Stimulated activated CD8-positive, alpha-beta memory T cell treated with anti-CD3 and anti-CD28 coated beads, Interleukin-2, amount 100 ng/mL, for 1 hour (primary cell): ENCODE measurements at regions not wholly inside any gene's neighbourhood (a gene's known extent, or its start where the extent isn't known, plus 50 kb on each side); places are given as distances from the start of the nearest gene placed in this dataset.
"Not testable (repeated sequence)": the region's sequence is repeated elsewhere in the genome, so short reads cannot be mapped to it uniquely, and the experiment has no call there.

Experiments used
- DNase-seq, 2 donors: peaks; one replicate each; pipeline ENCODE4 v3.0.0-alpha.2; 2020; ENCODE audit warnings: low read depth in 2 of 2

GRCh38 chr1:5686925-5687706 is 305.1 kb downstream of the NPHP4 start:
- DNase-seq, result no peak

DNA sequence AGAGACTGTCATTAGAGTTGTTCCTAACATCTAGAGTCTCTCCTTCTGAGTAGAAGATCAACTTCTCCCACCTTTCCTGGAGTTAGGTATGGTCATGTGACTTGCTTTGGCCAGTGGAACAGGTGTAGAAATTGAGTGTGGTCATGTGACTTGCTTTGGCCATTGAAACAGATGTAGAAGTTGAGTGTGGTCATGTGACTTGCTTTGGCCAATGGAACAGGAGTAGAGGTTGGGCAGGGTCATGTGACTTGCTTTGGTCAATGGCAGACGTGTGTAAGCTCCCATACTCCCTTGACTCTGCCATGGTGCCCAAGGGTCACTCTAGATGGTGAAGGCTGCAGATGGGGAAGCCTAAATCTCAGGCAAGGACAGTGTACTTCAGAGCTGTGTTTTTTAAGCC is 306.0 kb downstream of the NPHP4 start:
- no peak for DNase-seq

DNA sequence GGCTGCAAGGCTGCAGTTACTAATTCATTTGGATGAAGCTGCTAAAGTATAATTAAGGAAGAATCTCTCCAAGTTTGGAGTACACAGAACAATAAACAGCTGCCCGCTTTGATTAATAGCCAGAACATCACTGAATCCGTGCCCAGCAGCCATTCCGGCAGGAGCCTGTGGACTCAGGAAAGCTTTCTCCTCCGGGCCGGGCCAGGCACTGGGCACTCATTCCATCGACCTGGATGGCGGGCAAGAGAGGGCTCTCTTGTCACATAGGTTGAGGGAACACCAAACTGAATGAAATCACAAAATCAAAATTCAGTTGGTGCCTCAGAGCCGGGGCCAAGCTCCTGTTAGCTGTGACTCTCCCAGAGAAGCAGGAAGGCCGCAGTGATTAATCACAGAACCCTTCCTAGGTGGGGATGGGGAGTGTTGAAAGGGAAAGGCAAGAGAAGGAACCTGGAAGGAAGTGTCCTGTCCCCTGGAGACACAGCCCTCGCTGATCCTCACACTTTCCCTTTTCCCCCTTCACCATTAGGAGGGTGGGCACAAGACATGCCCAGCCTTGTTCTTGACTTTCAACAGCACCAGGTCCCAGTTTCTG is 306.7 kb downstream of the NPHP4 start:
- no peak for DNase-seq

GRCh38 chr1:5684791-5685190 is 307.4 kb downstream of the NPHP4 start:
- DNase-seq, result no peak

GRCh38 chr1:5683446-5683845 is 308.8 kb downstream of the NPHP4 start:
- DNase-seq, result no peak

DNA sequence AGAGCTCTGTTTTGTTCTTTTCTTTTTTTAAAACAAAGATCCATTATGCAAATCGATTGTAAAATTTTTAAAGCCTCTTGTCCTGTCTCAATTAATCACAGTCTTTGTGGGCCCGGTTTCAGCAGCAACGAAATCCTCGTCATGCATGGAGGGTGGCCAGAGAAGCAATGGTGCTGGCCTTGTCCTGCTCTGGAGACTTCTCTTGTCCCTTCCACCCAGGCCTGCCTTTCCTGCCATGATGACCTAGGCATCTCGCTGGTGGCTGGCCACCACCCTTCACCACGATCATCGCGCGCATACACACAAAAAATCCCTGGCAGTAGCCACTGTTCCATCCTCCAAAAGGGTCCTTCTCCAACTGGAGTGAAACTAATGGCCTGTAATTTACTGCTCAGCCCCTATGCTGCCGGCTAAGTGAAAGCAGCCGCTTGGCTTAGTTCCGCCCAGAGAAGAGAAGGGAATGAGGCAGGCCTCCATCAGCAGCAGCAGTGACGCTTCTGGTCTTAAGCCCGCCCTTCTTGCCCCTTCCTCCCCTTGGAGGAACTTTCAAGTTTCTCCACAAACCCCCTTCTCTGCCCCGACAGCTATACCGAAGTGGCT is 309.5 kb downstream of the NPHP4 start:
- DNase-seq, result no peak

DNA sequence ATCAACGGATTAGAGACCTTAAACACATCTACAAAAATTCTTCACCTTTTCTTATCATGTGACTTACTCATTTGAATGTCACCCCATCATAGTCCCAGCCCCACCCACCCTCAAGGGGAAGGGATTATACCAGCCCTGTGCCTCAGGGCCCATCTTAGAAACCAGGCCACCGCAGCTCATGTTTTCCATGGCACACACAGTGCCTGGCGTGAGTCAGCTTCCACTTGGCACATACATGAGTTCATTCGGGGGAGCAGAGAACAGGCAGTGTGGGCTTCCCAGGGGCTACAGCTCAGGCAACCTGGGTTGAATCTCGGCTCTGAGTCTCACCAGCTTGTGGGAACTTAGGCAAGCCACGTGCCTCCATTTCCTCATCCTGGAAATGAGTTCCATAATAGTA is 310.6 kb downstream of the NPHP4 start:
- no peak for DNase-seq

DNA sequence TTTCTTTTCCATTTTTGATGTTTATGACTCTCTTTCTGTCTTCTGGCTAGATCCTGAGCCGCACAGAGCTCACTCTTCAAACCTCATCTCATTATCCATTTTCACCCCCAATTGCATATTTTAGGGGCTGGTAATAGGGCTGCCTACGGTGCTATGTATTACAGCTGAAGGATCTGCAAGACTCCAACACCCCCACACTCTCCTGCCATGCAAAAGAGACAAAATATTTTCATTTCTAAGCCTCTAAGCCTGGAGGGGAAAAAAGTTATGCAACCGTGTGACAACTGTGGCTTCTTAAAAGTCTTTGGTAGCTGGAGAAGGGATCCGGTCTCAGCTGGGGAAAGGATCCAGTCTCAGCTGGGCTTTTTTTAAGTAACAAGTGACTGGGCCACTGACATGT is 311.6 kb downstream of the NPHP4 start:
- no peak for DNase-seq

- no peak for DNase-seq
Measured at GRCh38 chr1:5678759-5679158, 313.5 kb downstream of the NPHP4 start.

GRCh38 chr1:5672355-5672754 is 319.9 kb downstream of the NPHP4 start:
- DNase-seq, result not testable (repeated sequence)

- no peak for DNase-seq
Measured at GRCh38 chr1:5670590-5671350, 321.5 kb downstream of the NPHP4 start.

DNA sequence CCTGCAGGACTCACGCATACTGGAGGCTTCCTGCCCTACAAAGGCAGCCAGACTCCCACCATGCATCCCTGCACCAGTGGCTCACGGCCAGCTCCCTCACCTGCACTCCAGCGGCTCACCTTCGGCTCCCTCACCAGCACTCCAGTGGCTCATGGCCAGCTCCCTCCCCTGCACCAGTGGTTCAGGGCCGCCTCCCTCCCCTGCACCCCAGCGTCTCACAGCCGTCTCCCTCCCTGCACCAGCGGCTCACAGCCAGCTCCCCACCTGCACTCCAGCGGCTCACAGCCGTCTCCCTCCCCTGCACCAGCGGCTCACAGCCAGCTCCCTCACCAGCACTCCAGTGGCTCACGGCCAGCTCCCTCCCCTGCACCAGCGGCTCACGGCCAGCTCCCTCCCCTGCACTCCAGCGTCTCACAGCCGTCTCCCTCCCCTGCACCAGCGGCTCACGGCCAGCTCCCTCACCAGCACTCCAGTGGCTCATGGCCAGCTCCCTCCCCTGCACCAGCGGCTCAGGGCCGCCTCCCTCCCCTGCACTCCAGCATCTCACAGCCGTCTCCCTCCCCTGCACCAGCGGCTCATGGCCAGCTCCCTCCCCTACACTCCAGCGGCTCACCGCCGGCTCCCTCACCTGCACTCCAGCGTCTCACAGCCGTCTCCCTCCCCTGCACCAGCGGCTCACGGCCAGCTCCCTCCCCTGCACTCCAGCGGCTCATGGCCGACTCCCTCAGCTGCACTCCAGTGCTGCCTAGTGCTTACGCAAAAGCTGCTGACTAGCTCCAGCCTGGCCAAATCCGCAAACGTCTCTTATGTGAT is 324.5 kb downstream of the NPHP4 start:
- DNase-seq, result no peak

- no peak for DNase-seq
Measured at GRCh38 chr1:5664906-5665875, 327.0 kb downstream of the NPHP4 start.

GRCh38 chr1:5664081-5664768 is 328.0 kb downstream of the NPHP4 start:
- no peak for DNase-seq

- DNase-seq, result no peak
Measured at GRCh38 chr1:5662744-5663126, 329.5 kb downstream of the NPHP4 start.

GRCh38 chr1:5662086-5662743 is 330.0 kb downstream of the NPHP4 start:
- no peak for DNase-seq

GRCh38 chr1:5661196-5662085 is 330.8 kb downstream of the NPHP4 start:
- no peak for DNase-seq
